HG03521 (cell line): ENCODE measurements at regions not wholly inside any gene's neighbourhood (a gene's known extent, or its start where the extent isn't known, plus 50 kb on each side); places are given as distances from the start of the nearest gene placed in this dataset.

Experiments used
- ATAC-seq: cut with Tn5 transposase; IDR thresholded peaks from one replicate; pipeline ENCODE4 v1.9.1; 2021; ENCODE audit warnings: mild to moderate bottlenecking, moderate library complexity; ENCODE audit not compliant: unreplicated experiment

- no peak for ATAC-seq
These were observed 169.7 kb upstream of the TPK1 start for GRCh38 chr7:145005601-145006000.

DNA sequence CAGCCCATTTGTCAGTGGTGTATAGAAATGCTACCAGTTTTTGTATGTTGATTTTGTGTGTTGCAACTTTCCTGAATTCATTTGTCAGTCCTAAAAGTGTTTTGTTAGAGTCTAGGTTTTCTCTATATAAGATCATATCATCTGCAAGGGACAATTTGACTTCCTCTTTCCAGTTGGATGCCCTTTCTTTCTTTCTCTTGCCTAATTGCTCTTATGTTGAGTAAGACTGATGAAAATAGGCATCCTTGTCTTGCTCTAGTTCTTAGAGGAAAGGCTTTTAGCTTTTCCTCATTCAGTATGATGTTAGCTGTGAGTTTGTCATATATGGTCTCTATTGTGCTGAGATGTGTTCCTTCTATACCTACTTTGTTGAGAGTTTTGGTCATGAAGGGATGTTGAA, 161.7 kb upstream of the TPK1 start:
- no peak for ATAC-seq

- no peak for ATAC-seq
These were observed 159.6 kb upstream of the TPK1 start for GRCh38 chr7:144995495-144995894.

DNA sequence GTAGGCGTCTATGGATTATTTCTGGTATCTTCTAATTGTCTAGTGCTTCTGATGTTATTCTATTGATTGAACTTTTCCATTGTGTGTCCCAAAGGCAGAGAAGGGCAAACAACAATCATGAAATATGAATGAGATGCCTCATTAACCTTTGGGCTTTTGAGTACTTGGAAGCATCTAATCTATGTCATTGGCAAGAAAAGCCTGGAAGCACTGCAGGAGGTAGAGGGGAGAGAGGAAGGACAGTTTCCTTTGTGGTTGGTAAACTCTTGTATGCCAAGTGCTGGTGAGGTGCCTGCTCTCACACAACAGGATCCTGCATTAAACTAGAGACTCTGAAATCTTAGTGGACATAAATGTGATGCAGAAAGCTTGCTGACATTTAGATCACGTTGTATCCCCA, 155.2 kb upstream of the TPK1 start:
- ATAC-seq: no peak

GRCh38 chr7:144987686-144988085, 151.8 kb upstream of the TPK1 start:
- no peak for ATAC-seq

- ATAC-seq: no peak
These were observed 146.3 kb upstream of the TPK1 start for GRCh38 chr7:144982133-144982532.

- no peak for ATAC-seq
These were observed 140.0 kb upstream of the TPK1 start for GRCh38 chr7:144975882-144976281.

GRCh38 chr7:144969787-144970186, 133.9 kb upstream of the TPK1 start:
- no peak for ATAC-seq

GRCh38 chr7:144960763-144961162, 124.9 kb upstream of the TPK1 start:
- ATAC-seq: no peak

DNA sequence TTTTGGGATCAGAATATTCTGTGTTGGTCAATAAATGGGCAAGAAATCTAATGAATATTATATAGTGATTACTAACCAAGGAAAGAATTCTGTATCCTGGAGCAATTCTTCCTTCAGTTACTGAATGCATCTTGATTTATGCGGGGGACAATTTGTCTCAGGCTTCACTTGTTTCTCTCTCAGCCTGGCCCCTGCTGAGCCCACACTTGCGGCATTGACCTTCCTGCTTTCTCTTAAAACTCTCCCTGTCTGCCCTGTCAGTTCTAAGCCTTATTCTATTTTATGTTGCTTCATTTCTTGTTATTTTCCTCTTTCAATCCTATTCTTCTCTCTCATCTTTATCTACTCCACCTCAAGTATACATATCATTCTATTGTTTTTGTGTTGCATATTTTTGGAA, 122.1 kb upstream of the TPK1 start:
- ATAC-seq: no peak

DNA sequence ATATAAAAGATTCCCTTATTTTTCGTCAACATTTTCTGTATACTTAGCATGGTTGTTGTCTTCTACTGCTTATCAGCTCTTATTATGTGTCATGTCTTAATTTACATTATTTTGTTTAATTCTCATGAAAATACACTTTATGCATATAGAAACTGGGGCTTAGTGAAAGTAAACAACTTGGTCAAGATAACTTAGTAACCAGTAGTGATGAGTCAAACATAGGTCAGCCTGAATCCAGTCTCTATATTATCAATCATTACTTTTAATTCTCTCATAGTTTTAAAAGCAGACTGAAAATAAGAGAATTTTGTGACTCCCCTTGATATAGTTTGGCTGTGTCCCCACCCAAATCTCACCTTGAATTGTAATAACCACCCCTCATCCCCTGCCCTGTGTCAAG, 119.6 kb upstream of the TPK1 start:
- ATAC-seq: no peak

DNA sequence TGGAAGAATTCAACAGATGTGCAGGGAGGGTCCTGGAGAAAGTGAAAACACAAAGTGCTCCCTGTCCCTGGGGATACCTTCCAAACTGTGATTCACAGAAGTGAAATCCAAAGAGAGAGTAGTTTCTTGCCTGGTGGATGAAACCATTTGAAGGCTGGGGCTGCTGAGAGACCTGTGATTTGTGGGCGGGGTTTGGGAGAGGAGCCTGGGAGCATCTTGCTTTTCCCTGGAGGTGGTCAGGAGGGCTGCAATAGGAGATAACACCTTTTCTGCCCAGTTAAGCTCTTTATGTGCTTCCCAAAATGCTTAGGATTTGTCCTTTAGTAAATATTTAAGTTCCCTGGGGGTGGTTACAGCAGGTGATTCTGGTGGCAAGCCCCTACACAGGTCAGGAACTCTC, 105.3 kb upstream of the TPK1 start:
- ATAC-seq: no peak

DNA sequence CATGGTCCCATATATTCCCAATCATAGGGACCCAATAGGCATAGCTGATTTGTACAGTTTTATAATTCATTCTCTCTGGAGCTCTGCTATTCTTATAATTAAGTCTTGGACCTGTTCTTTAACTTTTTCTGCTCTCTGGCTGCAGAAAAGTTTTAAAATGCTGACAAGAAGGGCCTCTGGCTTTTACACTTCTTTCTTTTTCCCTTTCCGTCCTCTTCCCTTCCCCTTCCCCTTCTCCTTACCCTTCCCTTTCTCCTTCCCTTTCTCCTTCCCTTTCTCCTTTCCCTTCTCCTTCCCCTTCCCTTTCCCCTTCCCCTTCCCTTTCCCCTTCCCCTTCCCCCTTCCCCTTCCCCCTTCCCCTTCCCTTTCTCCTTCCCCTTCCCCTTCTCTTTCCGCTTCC, 101.3 kb upstream of the TPK1 start:
- no peak for ATAC-seq

GRCh38 chr7:144936314-144936713, 100.5 kb upstream of the TPK1 start:
- ATAC-seq: no peak

GRCh38 chr7:144910411-144910810, 74.6 kb upstream of the TPK1 start:
- ATAC-seq: no peak

- no peak for ATAC-seq
These were observed 73.2 kb upstream of the TPK1 start for GRCh38 chr7:144908943-144909556.

DNA sequence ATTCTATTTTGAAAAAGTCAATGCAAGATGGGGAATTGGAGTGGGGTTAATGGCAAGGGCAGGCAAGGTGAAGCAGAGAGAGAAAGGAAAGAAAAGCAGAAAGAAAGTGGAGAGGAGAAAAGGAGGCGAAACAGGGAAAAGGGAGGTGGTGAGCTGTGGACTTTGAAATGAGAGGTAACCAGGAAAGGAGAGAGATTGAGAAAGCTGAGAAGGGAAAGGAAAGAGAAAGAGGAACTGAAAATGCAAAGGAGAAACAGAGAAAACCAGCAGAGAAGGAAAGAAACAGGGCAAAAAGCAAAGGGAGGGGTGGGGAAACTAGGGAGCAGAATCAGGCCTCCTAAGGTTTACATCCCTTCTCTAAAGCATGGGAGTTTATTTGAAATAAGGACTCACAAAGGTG, 72.5 kb upstream of the TPK1 start:
- ATAC-seq: no peak

- ATAC-seq: peak; percentile 66
These were observed 71.7 kb upstream of the TPK1 start for GRCh38 chr7:144907577-144907976.

DNA sequence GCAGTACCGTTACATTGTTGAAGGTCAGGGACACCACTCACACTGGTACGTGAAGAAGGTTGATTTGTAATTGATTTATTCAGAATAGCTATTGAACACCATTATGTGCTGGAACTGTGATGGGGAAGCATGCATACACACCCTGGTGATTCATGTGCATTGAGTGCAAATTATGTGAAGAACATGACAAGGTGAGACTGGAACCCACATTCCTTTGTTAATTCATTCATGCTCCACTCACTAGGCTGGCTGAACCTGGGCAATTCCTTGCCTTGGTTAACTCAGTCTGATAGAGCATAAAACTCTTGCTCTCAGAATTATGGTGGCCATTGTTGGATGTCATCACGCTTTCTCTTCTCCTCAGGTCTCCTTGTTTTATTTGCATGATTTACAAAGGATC, 67.3 kb upstream of the TPK1 start:
- ATAC-seq: no peak

- ATAC-seq: no peak
These were observed 56.9 kb upstream of the TPK1 start for GRCh38 chr7:144892761-144893160.
